WTC11 (cell line): ENCODE measurements at regions not wholly inside any gene's neighbourhood (a gene's known extent, or its start where the extent isn't known, plus 50 kb on each side); places are given as distances from the start of the nearest gene placed in this dataset.

ENCODE experiments used
- CTCF ChIP-seq: fragments of 200-600 bp; IDR thresholded peaks from 2 replicates; pipeline ENCODE4 v1.8.0; 2022; ENCODE audit warnings: antibody characterized with exemption
- GTF2I ChIP-seq: fragments of 250-450 bp; sonication (Bioruptor Pico); conservative IDR thresholded peaks from 2 replicates; pipeline ENCODE4 v1.4.0; 2021; ENCODE audit warnings: mild to moderate bottlenecking
- HMGA2 ChIP-seq: fragments of 250-450 bp; sonication (Bioruptor Pico); IDR thresholded peaks from 2 replicates; pipeline ENCODE4 v1.4.0; 2021; ENCODE audit warnings: mild to moderate bottlenecking, moderate library complexity
- SP1 ChIP-seq: sonication (generic); formaldehyde crosslinking; conservative IDR thresholded peaks from 2 replicates; pipeline ENCODE4 v1.8.1; 2022; ENCODE audit warnings: missing genetic modification reagents
- ZNF263 ChIP-seq: sonication (generic); formaldehyde crosslinking; IDR thresholded peaks from 2 replicates; pipeline ENCODE4 v1.8.1; 2022; ENCODE audit warnings: low read depth, mild to moderate bottlenecking, moderate library complexity, missing genetic modification reagents

DNA sequence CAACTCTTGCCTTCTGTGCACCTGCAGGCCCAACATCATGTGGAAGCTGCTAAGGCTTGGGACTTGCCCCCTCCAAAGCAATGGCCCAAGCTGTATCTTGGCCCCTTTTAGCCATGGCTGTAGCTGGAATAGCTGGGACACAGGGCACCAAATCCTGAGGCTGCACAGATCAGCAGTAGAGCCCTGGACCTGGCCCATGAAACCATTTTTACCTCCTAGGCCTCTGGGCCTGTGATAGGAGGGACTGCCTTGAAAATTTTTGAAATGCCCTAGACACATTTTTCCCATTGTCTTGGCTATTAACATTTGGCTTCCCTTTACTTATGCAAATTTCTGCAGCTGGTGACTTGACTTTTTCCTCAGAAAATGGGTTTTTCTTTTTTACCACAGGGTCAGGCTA lies 68.7 kb downstream of the ING1 start:
- no peak for TF ChIP-seq GTF2I (CRISPR knock-in tag)
- TF ChIP-seq HMGA2 (CRISPR knock-in tag) = no peak
- no peak for TF ChIP-seq SP1 (CRISPR knock-in tag)
- no peak for TF ChIP-seq CTCF
- TF ChIP-seq ZNF263 = no peak
